CD8-positive, alpha-beta memory T cell (primary cell): ENCODE measurements at regions not wholly inside any gene's neighbourhood (a gene's known extent, or its start where the extent isn't known, plus 50 kb on each side); places are given as distances from the start of the nearest gene placed in this dataset.
"Not testable (repeated sequence)": the region's sequence is repeated elsewhere in the genome, so short reads cannot be mapped to it uniquely, and the experiment has no call there.

ENCODE experiments used
- CTCF ChIA-PET: fragments of 350-600 bp; sonication (Branson Sonifier 250); formaldehyde crosslinking; loops from one replicate; lab custom pipeline; 2021; ENCODE audit warnings: antibody characterized with exemption; lab: Charles Lee
- POLR2A ChIA-PET: fragments of 350-600 bp; sonication (Branson Sonifier 250); formaldehyde crosslinking; loops from one replicate; lab custom pipeline; 2021; ENCODE audit warnings: antibody characterized with exemption; lab: Charles Lee
- DNase-seq, 5 donors: peaks; one replicate each; pipeline versions ENCODE4 v3.0.0 to v3.0.0-alpha.2; 2020 to 2022; ENCODE audit warnings: mixed read lengths in 1 of 5
- H3K27ac ChIP-seq: one replicate; pipeline ENCODE4 v1.7.0; 2013; ENCODE audit warnings: low read depth, mild to moderate bottlenecking, low read length, moderate library complexity
- H3K27me3 ChIP-seq: 2 replicates; pipeline ENCODE4 v1.7.0; 2013; ENCODE audit warnings: low read length, mild to moderate bottlenecking; ENCODE audit not compliant: insufficient read depth, poor library complexity, severe bottlenecking
- H3K36me3 ChIP-seq: 2 replicates; pipeline ENCODE4 v1.7.0; 2013; ENCODE audit warnings: mild to moderate bottlenecking, low read length, moderate library complexity; ENCODE audit not compliant: insufficient read depth
- H3K4me1 ChIP-seq: 2 replicates; pipeline ENCODE4 v1.7.0; 2013; ENCODE audit warnings: mild to moderate bottlenecking, low read length, moderate library complexity; ENCODE audit not compliant: insufficient read depth
- H3K4me3 ChIP-seq: 2 replicates; pipeline ENCODE4 v1.7.0; 2013; ENCODE audit warnings: mild to moderate bottlenecking, low read length
- H3K9me3 ChIP-seq: 2 replicates; pipeline ENCODE4 v1.7.0; 2013; ENCODE audit warnings: mild to moderate bottlenecking, low read length
- H3K27ac Mint-ChIP-seq, 8 donors: one replicate each; pipeline ENCODE4 v1.8.0; 2020 to 2021; ENCODE audit warnings: mixed read lengths in 8 of 8, mild to moderate bottlenecking in 6 of 8, inconsistent platforms in 3 of 8, moderate library complexity in 3 of 8
- H3K27me3 Mint-ChIP-seq, 2 donors: one replicate each; pipeline ENCODE4 v1.8.0; 2020 to 2021; ENCODE audit warnings: mixed read lengths in 2 of 2, mild to moderate bottlenecking in 1 of 2, moderate library complexity in 1 of 2
- H3K36me3 Mint-ChIP-seq, 3 donors: one replicate each; pipeline ENCODE4 v1.8.0; 2020 to 2021; ENCODE audit warnings: mixed read lengths in 3 of 3, inconsistent platforms in 1 of 3, mild to moderate bottlenecking in 1 of 3
- H3K4me1 Mint-ChIP-seq, 3 donors: one replicate each; pipeline ENCODE4 v1.8.0; 2020 to 2021; ENCODE audit warnings: mixed read lengths in 3 of 3, inconsistent platforms in 1 of 3, mild to moderate bottlenecking in 1 of 3
- H3K4me3 Mint-ChIP-seq, 7 donors: one replicate each; pipeline ENCODE4 v1.8.0; 2020 to 2021; ENCODE audit warnings: mixed read lengths in 7 of 7, mild to moderate bottlenecking in 6 of 7, moderate library complexity in 4 of 7, inconsistent platforms in 2 of 7
- H3K9me3 Mint-ChIP-seq, 5 donors: one replicate each; pipeline ENCODE4 v1.8.0; 2020 to 2022; ENCODE audit warnings: mixed read lengths in 5 of 5, mild to moderate bottlenecking in 3 of 5, moderate library complexity in 2 of 5, inconsistent platforms in 1 of 5

DNA sequence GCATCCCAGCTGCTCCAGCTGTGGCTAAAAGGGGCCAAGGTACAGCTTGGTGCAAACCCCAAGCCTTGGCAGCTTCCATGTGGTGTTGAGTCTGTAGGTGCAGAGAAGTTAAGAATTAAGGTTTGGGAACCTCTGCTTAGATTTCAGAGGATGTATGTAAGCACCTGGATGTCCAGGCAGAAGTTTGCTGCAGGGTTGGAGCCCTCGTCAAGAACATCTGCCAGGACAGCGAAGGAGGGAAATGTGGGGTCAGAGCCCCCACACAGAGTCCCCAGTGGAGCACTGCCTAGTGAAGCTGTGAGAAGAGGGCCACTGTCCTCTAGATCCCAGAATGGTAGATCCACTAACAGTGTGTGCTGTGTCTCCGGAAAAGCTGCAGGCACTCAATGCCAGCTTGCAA, 236.2 kb upstream of the ADRA1B start:
- H3K4me3 Mint-ChIP-seq, result no peak overlapping the region
- peaks cover 1 to 4% of the 10 kb centered on the region in 2 donors for H3K27me3 Mint-ChIP-seq
- ChIA-PET CTCF (no interaction called here), POLR2A (no interaction called here)
- Histone ChIP-seq H3K27me3 (no peaks in the 10 kb centered on the region), H3K4me1 (no peaks in the 10 kb centered on the region), H3K27ac (no peak overlapping the region), H3K9me3 (no peaks in the 10 kb centered on the region), H3K36me3 (no peaks in the 10 kb centered on the region), H3K4me3 (no peak overlapping the region)
- no peak for DNase-seq
- peaks cover 0 to 20% (median 7%) of the 10 kb centered on the region in 3 donors for H3K36me3 Mint-ChIP-seq
- peaks cover 4 to 34% (median 29%) of the 10 kb centered on the region in 5 donors for H3K9me3 Mint-ChIP-seq
- no peak overlapping the region for H3K27ac Mint-ChIP-seq
- H3K4me1 Mint-ChIP-seq, result no peaks in the 10 kb centered on the region

DNA sequence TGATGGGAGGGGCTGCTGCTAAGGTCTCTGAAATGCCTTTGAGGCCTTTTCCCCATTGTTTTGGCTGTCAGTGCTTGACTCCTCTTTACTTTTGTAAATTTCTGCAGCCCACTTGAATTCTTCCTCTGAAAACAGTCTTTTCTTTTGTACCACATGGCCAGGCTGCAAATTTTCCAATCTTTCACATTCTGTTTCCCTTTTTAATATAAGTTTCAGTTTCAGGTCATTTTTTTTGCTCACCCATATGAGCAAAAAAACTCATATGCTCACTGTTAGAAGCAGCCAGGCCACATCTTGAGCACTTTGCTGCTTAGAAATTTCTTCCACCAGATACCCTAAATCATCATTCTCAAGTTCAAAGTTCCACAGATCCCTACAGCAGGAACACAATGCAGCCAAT, 234.6 kb upstream of the ADRA1B start:
- ChIA-PET CTCF (no interaction called here), POLR2A (no interaction called here)
- Histone ChIP-seq H3K36me3 (no peaks in the 10 kb centered on the region), H3K4me3 (no peak overlapping the region), H3K9me3 (no peaks in the 10 kb centered on the region), H3K4me1 (no peaks in the 10 kb centered on the region), H3K27me3 (no peaks in the 10 kb centered on the region), H3K27ac (no peak overlapping the region)
- Mint-ChIP-seq H3K4me3 (no peak overlapping the region), H3K27me3 (peaks cover 0 to 1% of the 10 kb centered on the region in 2 donors), H3K27ac (no peak overlapping the region), H3K4me1 (no peaks in the 10 kb centered on the region), H3K36me3 (peaks cover 0 to 19% (median 7%) of the 10 kb centered on the region in 3 donors), H3K9me3 (peaks cover 4 to 35% (median 27%) of the 10 kb centered on the region in 5 donors)
- no peak for DNase-seq

DNA sequence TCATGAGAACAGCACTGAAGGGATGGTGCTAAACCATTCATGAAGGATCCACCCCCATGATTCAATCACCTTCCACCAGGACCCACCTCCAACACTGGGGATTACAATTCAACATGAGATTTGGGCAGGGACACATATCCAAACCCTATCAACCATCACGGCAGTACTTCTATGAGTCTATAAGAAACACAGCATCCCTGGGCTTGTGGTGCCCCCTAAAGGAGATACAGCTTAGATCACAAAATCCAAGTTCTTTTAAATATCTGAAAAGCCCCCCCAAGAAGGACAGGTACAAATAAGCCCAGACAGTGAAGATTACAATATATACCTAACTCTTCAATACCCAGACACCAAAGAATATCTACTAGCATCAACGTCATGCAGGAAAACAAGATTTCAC, 233.7 kb upstream of the ADRA1B start:
- H3K4me1 Mint-ChIP-seq, result no peaks in the 10 kb centered on the region
- H3K9me3 Mint-ChIP-seq, result peaks cover 4 to 36% (median 27%) of the 10 kb centered on the region in 5 donors
- H3K27me3 Mint-ChIP-seq, result peaks cover 0 to 3% of the 10 kb centered on the region in 2 donors
- no peaks in the 10 kb centered on the region for H3K36me3 ChIP-seq
- H3K4me3 ChIP-seq, result no peak overlapping the region
- H3K27me3 ChIP-seq, result no peaks in the 10 kb centered on the region
- ChIA-PET POLR2A (no interaction called here), CTCF (no interaction called here)
- no peak for DNase-seq
- no peaks in the 10 kb centered on the region for H3K4me1 ChIP-seq
- H3K9me3 ChIP-seq, result no peaks in the 10 kb centered on the region
- H3K27ac Mint-ChIP-seq, result no peak overlapping the region
- peaks cover 0 to 19% (median 7%) of the 10 kb centered on the region in 3 donors for H3K36me3 Mint-ChIP-seq
- no peak overlapping the region for H3K4me3 Mint-ChIP-seq
- no peak overlapping the region for H3K27ac ChIP-seq

DNA sequence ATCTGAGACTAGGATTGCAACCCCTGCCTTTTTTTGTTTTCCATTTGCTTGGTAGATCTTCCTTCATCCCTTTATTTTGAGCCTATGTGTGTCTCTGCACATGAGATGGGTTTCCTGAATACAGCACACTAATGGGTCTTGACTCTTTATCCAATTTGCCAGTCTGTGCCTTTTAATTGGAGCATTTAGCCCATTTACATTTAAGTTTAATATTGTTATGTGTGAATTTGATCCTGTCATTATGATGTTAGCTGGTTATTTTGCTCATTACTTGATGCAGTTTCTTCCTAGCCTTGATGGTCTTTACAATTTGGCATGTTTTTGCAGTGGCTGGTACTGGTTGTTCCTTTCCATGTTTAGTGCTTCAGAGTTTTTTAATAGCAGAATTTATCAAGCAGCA, 228.4 kb upstream of the ADRA1B start:
- DNase-seq, CTCF ChIA-PET, H3K4me3 Mint-ChIP-seq, H3K36me3 ChIP-seq, H3K4me1 ChIP-seq, H3K27me3 ChIP-seq, H3K9me3 Mint-ChIP-seq, H3K4me1 Mint-ChIP-seq, H3K36me3 Mint-ChIP-seq, H3K27ac ChIP-seq, POLR2A ChIA-PET, H3K4me3 ChIP-seq, H3K9me3 ChIP-seq, H3K27ac Mint-ChIP-seq: not testable (repeated sequence)
- H3K27me3 Mint-ChIP-seq, result peaks cover 20 to 23% of the 10 kb centered on the region in 2 donors

DNA sequence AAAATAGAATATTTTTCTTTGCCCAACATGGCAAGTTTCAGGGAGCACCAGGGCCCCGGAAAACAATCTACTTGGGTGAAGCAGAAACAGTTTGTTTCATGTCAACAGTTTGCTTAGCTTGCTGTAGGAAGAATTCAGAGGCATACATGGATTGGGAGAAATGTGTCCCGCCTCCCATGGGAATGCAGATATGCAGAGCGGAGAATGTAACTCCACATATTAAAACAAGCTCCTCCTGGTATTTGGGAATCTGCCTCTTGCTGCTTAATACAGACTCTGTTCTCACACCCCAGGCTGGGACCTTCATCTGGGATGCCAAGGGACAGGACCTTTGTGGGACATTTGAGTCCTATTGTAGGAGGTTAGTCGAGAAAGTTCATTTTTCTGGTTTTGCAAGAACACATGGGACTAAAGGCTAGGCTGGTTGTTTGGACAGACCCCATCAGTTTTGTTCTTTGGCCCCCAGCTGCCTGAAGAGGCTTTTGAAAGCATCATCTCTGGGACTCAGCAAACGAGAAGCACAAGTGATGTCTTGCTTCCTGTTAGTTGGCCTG, 220.5 kb upstream of the ADRA1B start:
- H3K27me3 Mint-ChIP-seq, result peaks cover 5% of the 10 kb centered on the region in 2 donors
- no peak overlapping the region for H3K27ac ChIP-seq
- CTCF ChIA-PET, result no interaction called here
- no peaks in the 10 kb centered on the region for H3K27me3 ChIP-seq
- H3K4me3 Mint-ChIP-seq, result no peak overlapping the region
- DNase-seq, result no peak
- no peaks in the 10 kb centered on the region for H3K36me3 ChIP-seq
- H3K4me1 ChIP-seq, result no peaks in the 10 kb centered on the region
- no peaks in the 10 kb centered on the region for H3K4me1 Mint-ChIP-seq
- no peak overlapping the region for H3K4me3 ChIP-seq
- no peaks in the 10 kb centered on the region for H3K9me3 ChIP-seq
- H3K27ac Mint-ChIP-seq, result no peak overlapping the region
- POLR2A ChIA-PET, result no interaction called here
- no peaks in the 10 kb centered on the region for H3K36me3 Mint-ChIP-seq
- peaks cover 0 to 5% (median 2%) of the 10 kb centered on the region in 5 donors for H3K9me3 Mint-ChIP-seq

DNA sequence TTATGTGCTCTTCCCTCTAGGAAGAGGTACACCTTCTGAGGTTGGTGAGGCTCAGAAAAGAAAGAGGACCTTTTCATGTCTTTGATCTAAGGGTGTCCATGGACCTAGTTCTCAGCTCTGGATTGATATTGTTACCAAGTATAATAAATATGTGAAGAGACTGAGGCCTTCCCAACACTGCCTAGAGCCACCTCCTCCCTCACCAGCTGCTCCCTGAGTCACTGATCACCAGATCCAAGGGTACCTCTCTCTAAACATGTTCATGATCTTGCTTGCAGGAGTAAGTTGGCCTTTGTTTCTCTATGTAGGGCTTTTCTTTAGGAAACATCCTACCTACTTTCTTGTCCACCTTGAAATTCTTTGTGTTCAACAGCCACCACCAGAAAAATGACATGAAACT, 218.8 kb upstream of the ADRA1B start:
- Mint-ChIP-seq H3K27me3 (peaks cover 6 to 7% of the 10 kb centered on the region in 2 donors), H3K9me3 (peaks cover 0 to 4% (median 0%) of the 10 kb centered on the region in 5 donors), H3K36me3 (no peaks in the 10 kb centered on the region), H3K4me3 (no peak overlapping the region), H3K27ac (no peak overlapping the region), H3K4me1 (no peaks in the 10 kb centered on the region)
- Histone ChIP-seq H3K4me1 (no peaks in the 10 kb centered on the region), H3K27me3 (no peaks in the 10 kb centered on the region), H3K4me3 (no peak overlapping the region), H3K27ac (no peak overlapping the region), H3K36me3 (no peaks in the 10 kb centered on the region), H3K9me3 (no peaks in the 10 kb centered on the region)
- ChIA-PET CTCF (no interaction called here), POLR2A (no interaction called here)
- no peak for DNase-seq

DNA sequence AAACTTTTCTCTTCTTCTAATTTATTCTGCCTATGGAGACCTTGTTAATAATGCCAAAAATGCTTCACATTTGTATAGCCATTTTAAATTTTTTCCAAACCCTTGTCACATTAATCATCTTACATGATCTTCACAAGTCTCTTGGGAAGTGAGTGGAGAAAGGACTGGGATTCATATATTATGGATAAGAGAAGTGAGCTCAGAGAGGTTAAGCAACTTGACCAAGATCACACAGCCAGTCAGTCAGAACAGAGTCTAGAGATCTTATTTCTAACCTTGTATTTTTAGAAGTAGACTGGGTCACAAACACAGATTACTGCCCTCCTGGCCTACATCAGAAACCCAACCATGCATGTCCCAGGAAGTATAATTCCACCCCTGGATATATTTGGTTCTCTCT, 218.0 kb upstream of the ADRA1B start:
- no peak overlapping the region for H3K27ac Mint-ChIP-seq
- no peaks in the 10 kb centered on the region for H3K36me3 Mint-ChIP-seq
- Histone ChIP-seq H3K4me1 (no peaks in the 10 kb centered on the region), H3K27ac (no peak overlapping the region), H3K9me3 (no peaks in the 10 kb centered on the region), H3K36me3 (no peaks in the 10 kb centered on the region), H3K27me3 (no peaks in the 10 kb centered on the region), H3K4me3 (no peak overlapping the region)
- H3K4me1 Mint-ChIP-seq, result no peaks in the 10 kb centered on the region
- POLR2A ChIA-PET, result no interaction called here
- H3K4me3 Mint-ChIP-seq, result no peak overlapping the region
- H3K9me3 Mint-ChIP-seq, result peaks cover 0 to 4% (median 0%) of the 10 kb centered on the region in 5 donors
- no peak for DNase-seq
- CTCF ChIA-PET, result no interaction called here
- peaks cover 5 to 6% of the 10 kb centered on the region in 2 donors for H3K27me3 Mint-ChIP-seq

DNA sequence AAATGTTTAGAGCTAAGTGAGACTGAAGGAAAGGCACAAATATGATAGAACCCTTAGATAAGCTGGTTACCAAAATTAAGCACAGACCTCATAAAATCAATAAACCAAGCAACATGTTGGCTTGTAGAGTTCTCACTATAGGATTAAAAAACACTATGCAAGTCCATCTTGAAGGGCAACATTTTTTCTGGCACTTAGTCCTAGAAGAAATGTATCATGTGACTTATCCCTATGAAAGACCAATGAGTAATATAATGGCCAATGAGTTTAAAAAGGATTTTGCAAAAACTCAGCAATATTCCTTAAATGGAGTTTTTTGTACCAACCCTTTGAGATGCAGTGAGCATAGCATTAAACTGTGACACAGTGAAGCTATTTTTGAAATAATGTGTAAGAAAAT, 216.3 kb upstream of the ADRA1B start:
- Histone ChIP-seq H3K27ac (no peak overlapping the region), H3K36me3 (no peaks in the 10 kb centered on the region), H3K9me3 (no peaks in the 10 kb centered on the region), H3K27me3 (no peaks in the 10 kb centered on the region), H3K4me3 (no peak overlapping the region), H3K4me1 (no peaks in the 10 kb centered on the region)
- H3K4me3 Mint-ChIP-seq, result no peak overlapping the region
- ChIA-PET CTCF (no interaction called here), POLR2A (no interaction called here)
- no peaks in the 10 kb centered on the region for H3K36me3 Mint-ChIP-seq
- no peak for DNase-seq
- H3K27ac Mint-ChIP-seq, result no peak overlapping the region
- no peaks in the 10 kb centered on the region for H3K9me3 Mint-ChIP-seq
- H3K4me1 Mint-ChIP-seq, result no peaks in the 10 kb centered on the region
- peaks cover 5 to 12% of the 10 kb centered on the region in 2 donors for H3K27me3 Mint-ChIP-seq
